ENCODE measurements at regions not wholly inside any gene's neighbourhood (a gene's known extent, or its start where the extent isn't known, plus 50 kb on each side); places are given as distances from the start of the nearest gene placed in this dataset.

DNA sequence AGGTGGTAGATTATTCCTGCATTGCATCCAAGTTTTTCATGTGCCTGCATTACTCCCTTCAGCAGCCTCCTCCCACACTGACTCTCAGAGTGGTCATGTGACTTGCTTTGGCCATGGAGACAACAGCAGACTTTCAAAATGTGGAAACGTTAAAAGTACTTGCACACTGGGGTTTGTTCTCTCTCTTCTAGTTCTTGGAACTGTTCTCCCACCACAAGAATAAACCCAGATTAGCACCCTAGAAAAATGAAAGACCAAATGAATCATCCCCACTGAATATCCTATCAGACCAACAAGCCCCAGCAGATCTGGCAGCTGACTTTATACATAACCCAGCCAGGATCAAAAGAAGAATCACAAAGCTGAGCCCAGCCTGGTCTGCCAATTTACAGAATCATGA, 398.5 kb downstream of the VPS13C start:
- TF ChIP-seq EZH2 (IDR thresholded peaks at IDR 0.05; ENCODE audit: insufficient read depth, poor library complexity, severe bottlenecking) (no peak), EZH2phosphoT487 (IDR thresholded peaks at IDR 0.05; ENCODE audit: insufficient read depth, low read depth) (no peak)
